ENCODE measurements at regions not wholly inside any gene's neighbourhood (a gene's known extent, or its start where the extent isn't known, plus 50 kb on each side); places are given as distances from the start of the nearest gene placed in this dataset.

- Histone ChIP-seq H3K4me1 (ENCODE audit: insufficient read depth, low read length) (peaks cover 33% of the 10 kb centered on the region), H2AFZ (ENCODE audit: low read length) (no peak overlapping the region), H4K20me1 (ENCODE audit: insufficient read depth, low read length) (no peaks in the 10 kb centered on the region), H3K4me2 (ENCODE audit: low read depth, low read length) (no peak overlapping the region), H3K4me3 (replicated peaks in 1 of 3; ENCODE audit: insufficient read depth in 1 of 3, low read depth in 2 of 3, low read length in 3 of 3) (no peak overlapping the region), H3K9ac (ENCODE audit: insufficient read depth, low read depth, low read length) (no peak overlapping the region), H3K27me3 (ENCODE audit: control insufficient read depth in 1 of 2, insufficient read depth in 2 of 2, low read length in 2 of 2) (no peaks in the 10 kb centered on the region), H3K27ac (ENCODE audit: extremely low read length, insufficient read depth, low read length) (no peak overlapping the region), H3K9me3 (ENCODE audit: low read length) (no peaks in the 10 kb centered on the region), H3K79me2 (ENCODE audit: insufficient read depth, low read length) (peaks cover 22% of the 10 kb centered on the region), H3K36me3 (replicated peaks in 1 of 2; ENCODE audit: control insufficient read depth in 1 of 2, insufficient read depth in 2 of 2, low read length in 2 of 2) (no peaks in the 10 kb centered on the region)
- ChIA-PET CTCF (ENCODE audit: low intra/inter-chr PET ratio, low total read pairs) (no interaction called here), POLR2A (no interaction called here)
- ATAC-seq, result no peak
- no peak for DNase-seq (ENCODE audit: low spot score)
- 90% methylated on average over 5 of the region's 5 CpGs for WGBS (ENCODE audit: low lambda C conversion rate)
- intact Hi-C loops (cut with micrococcal nuclease; ENCODE audit: unreplicated experiment), result no loop called here
- in situ Hi-C loops (cut with HindIII; ENCODE audit: extremely low pct_ligation_motif_present, low pct_unique_long_range_greater_than_20kb), result no loop called here
- no peak for FAIRE-seq
- TF ChIP-seq TFAP4 (IDR thresholded peaks at IDR 0.05; ENCODE audit: borderline replicate concordance, low read depth), result no peak
- TF ChIP-seq DBP (CRISPR knock-in tag; IDR thresholded peaks at IDR 0.05; ENCODE audit: not compliant biosample characterization), result no peak
- TF ChIP-seq ZFP90 (CRISPR knock-in tag; IDR thresholded peaks at IDR 0.05; ENCODE audit: borderline replicate concordance), result no peak
- no peak for TF ChIP-seq ZNF121 (CRISPR knock-in tag; IDR thresholded peaks at IDR 0.05)
- TF ChIP-seq SP1 (IDR thresholded peaks at IDR 0.05), result no peak
- no peak for TF ChIP-seq SP1 (CRISPR knock-in tag; IDR thresholded peaks at IDR 0.05)
- no peak for TF ChIP-seq ZNF564 (CRISPR knock-in tag; IDR thresholded peaks at IDR 0.05)
- no TSS peak for BruUV-seq (replicated peaks)
Observed at GRCh38 chr10:29730458-29730857, 95.7 kb upstream of the SVIL start.

GRCh38 chr10:29728541-29729049 is 93.8 kb upstream of the SVIL start:
- ATAC-seq, result no peak
- H3K27ac ChIP-seq (ENCODE audit: extremely low read length, insufficient read depth, low read length), result no peak overlapping the region
- no peak for FAIRE-seq
- no peaks in the 10 kb centered on the region for H3K9me3 ChIP-seq (ENCODE audit: low read length)
- no peak overlapping the region for H3K4me2 ChIP-seq (ENCODE audit: low read depth, low read length)
- 91% methylated on average over 6 of the region's 6 CpGs for WGBS (ENCODE audit: low lambda C conversion rate)
- H3K79me2 ChIP-seq (ENCODE audit: insufficient read depth, low read length), result peaks cover 11% of the 10 kb centered on the region
- H3K27me3 ChIP-seq (ENCODE audit: control insufficient read depth in 1 of 2, insufficient read depth in 2 of 2, low read length in 2 of 2), result no peaks in the 10 kb centered on the region
- no peak for DNase-seq (ENCODE audit: low spot score)
- POLR2A ChIA-PET, result no interaction called here
- no peak overlapping the region for H2AFZ ChIP-seq (ENCODE audit: low read length)
- peaks cover 29% of the 10 kb centered on the region for H3K4me1 ChIP-seq (ENCODE audit: insufficient read depth, low read length)
- H4K20me1 ChIP-seq (ENCODE audit: insufficient read depth, low read length), result no peaks in the 10 kb centered on the region
- in situ Hi-C loops (cut with HindIII; ENCODE audit: extremely low pct_ligation_motif_present, low pct_unique_long_range_greater_than_20kb), result no loop called here
- H3K4me3 ChIP-seq (replicated peaks in 1 of 3; ENCODE audit: insufficient read depth in 1 of 3, low read depth in 2 of 3, low read length in 3 of 3), result no peak overlapping the region
- no peak overlapping the region for H3K9ac ChIP-seq (ENCODE audit: insufficient read depth, low read depth, low read length)
- H3K36me3 ChIP-seq (replicated peaks in 1 of 2; ENCODE audit: control insufficient read depth in 1 of 2, insufficient read depth in 2 of 2, low read length in 2 of 2), result no peaks in the 10 kb centered on the region
- CTCF ChIA-PET (ENCODE audit: low intra/inter-chr PET ratio, low total read pairs), result no interaction called here
- BruUV-seq (replicated peaks), result no TSS peak
- intact Hi-C loops (cut with micrococcal nuclease; ENCODE audit: unreplicated experiment), result no loop called here
- no peak for TF ChIP-seq ZNF816 (CRISPR knock-in tag; IDR thresholded peaks at IDR 0.05; ENCODE audit: borderline replicate concordance)
- TF ChIP-seq MYC (CRISPR knock-in tag; IDR thresholded peaks at IDR 0.05; ENCODE audit: borderline replicate concordance), result no peak
- no peak for TF ChIP-seq BORCS8-MEF2B (CRISPR knock-in tag; IDR thresholded peaks at IDR 0.05)
- TF ChIP-seq ZNF33B (CRISPR knock-in tag; IDR thresholded peaks at IDR 0.05), result no peak
- no peak for TF ChIP-seq RCOR2 (CRISPR knock-in tag; IDR thresholded peaks at IDR 0.05)
- TF ChIP-seq RARG (CRISPR knock-in tag; IDR thresholded peaks at IDR 0.05; ENCODE audit: low read depth), result no peak
- no peak for TF ChIP-seq PAXIP1 (CRISPR knock-in tag; conservative IDR thresholded peaks at IDR 0.05)
